ENCODE measurements at regions not wholly inside any gene's neighbourhood (a gene's known extent, or its start where the extent isn't known, plus 50 kb on each side); places are given as distances from the start of the nearest gene placed in this dataset.

GRCh38 chr2:8209494-8209893 lies 472.4 kb upstream of the ID2 start:
- Histone ChIP-seq H3K27me3 (replicated peaks; ENCODE audit: control insufficient read depth, insufficient read depth, low read length) (no peaks in the 10 kb centered on the region), H3K36me3 (ENCODE audit: control insufficient read depth, insufficient read depth, low read length) (no peaks in the 10 kb centered on the region), H3K4me3 (replicated peaks; ENCODE audit: low read depth, low read length) (no peak overlapping the region)
- TF ChIP-seq CTCF (IDR thresholded peaks at IDR 0.05; ENCODE audit: insufficient read depth, low read length, poor library complexity, severe bottlenecking) = no peak
- DNase-seq (ENCODE audit: extremely low read depth, insufficient read length) = no peak

- Histone ChIP-seq H3K36me3 (ENCODE audit: control insufficient read depth, insufficient read depth, low read length) (no peaks in the 10 kb centered on the region), H3K27me3 (replicated peaks; ENCODE audit: control insufficient read depth, insufficient read depth, low read length) (no peaks in the 10 kb centered on the region), H3K4me3 (replicated peaks; ENCODE audit: low read depth, low read length) (no peak overlapping the region)
- no peak for TF ChIP-seq CTCF (IDR thresholded peaks at IDR 0.05; ENCODE audit: insufficient read depth, low read length, poor library complexity, severe bottlenecking)
- no peak for DNase-seq (ENCODE audit: extremely low read depth, insufficient read length)
These were observed 470.5 kb upstream of the ID2 start for GRCh38 chr2:8211384-8211783.

- DNase-seq (ENCODE audit: extremely low read depth, insufficient read length) = no peak
- no peak for TF ChIP-seq CTCF (IDR thresholded peaks at IDR 0.05; ENCODE audit: insufficient read depth, low read length, poor library complexity, severe bottlenecking)
- Histone ChIP-seq H3K36me3 (ENCODE audit: control insufficient read depth, insufficient read depth, low read length) (no peaks in the 10 kb centered on the region), H3K4me3 (replicated peaks; ENCODE audit: low read depth, low read length) (no peak overlapping the region), H3K27me3 (replicated peaks; ENCODE audit: control insufficient read depth, insufficient read depth, low read length) (no peaks in the 10 kb centered on the region)
These were observed 469.6 kb upstream of the ID2 start for GRCh38 chr2:8212239-8212638.

- H3K4me3 ChIP-seq (replicated peaks; ENCODE audit: low read depth, low read length) = no peak overlapping the region
- no peak for DNase-seq (ENCODE audit: extremely low read depth, insufficient read length)
- no peaks in the 10 kb centered on the region for H3K36me3 ChIP-seq (ENCODE audit: control insufficient read depth, insufficient read depth, low read length)
- no peak for TF ChIP-seq CTCF (IDR thresholded peaks at IDR 0.05; ENCODE audit: insufficient read depth, low read length, poor library complexity, severe bottlenecking)
- H3K27me3 ChIP-seq (replicated peaks; ENCODE audit: control insufficient read depth, insufficient read depth, low read length) = no peaks in the 10 kb centered on the region; the same call in 1 of the 2 replicates
These were observed 467.7 kb upstream of the ID2 start for GRCh38 chr2:8214036-8214615.

GRCh38 chr2:8215159-8215863 lies 466.5 kb upstream of the ID2 start:
- no peak for DNase-seq (ENCODE audit: extremely low read depth, insufficient read length)
- H3K4me3 ChIP-seq (replicated peaks; ENCODE audit: low read depth, low read length) = no peak overlapping the region
- TF ChIP-seq CTCF (IDR thresholded peaks at IDR 0.05; ENCODE audit: insufficient read depth, low read length, poor library complexity, severe bottlenecking) = no peak
- H3K36me3 ChIP-seq (ENCODE audit: control insufficient read depth, insufficient read depth, low read length) = no peaks in the 10 kb centered on the region
- H3K27me3 ChIP-seq (replicated peaks; ENCODE audit: control insufficient read depth, insufficient read depth, low read length) = no peaks in the 10 kb centered on the region; the same call in 1 of the 2 replicates
